ENCODE measurements at regions not wholly inside any gene's neighbourhood (a gene's known extent, or its start where the extent isn't known, plus 50 kb on each side); places are given as distances from the start of the nearest gene placed in this dataset.

DNA sequence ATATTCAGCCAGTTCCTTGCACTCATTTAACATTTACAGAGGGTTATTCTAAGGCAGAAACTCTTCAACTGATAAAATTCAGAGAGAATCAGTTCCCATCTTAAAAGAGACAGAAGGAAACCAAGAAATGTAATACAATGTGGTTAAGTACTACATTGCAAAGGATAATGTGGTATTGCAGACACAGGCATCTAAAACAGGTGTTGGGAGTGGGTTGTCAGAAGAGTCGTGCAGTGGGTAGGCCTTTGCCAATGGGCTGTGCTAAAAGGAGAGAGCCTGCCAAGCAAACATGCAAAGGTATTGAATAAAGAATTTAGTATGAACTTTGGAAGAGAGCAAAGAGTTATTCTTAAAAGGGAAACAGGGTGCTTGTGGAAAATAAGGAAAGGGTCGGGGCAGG, 1044.4 kb upstream of the DIAPH2 start:
- ATAC-seq: no peak
- Histone ChIP-seq H3K27ac (no peak overlapping the region), H3K9me3 (no peaks in the 10 kb centered on the region), H3K4me3 (no peak overlapping the region), H3K27me3 (peaks cover 0 to 4% (median 0%) of the 10 kb centered on the region in 3 donors), H3K4me1 (no peaks in the 10 kb centered on the region), H3K36me3 (no peaks in the 10 kb centered on the region)
- TF ChIP-seq POLR2A (IDR thresholded peaks at IDR 0.05): no peak
- TF ChIP-seq, protein P1, sequence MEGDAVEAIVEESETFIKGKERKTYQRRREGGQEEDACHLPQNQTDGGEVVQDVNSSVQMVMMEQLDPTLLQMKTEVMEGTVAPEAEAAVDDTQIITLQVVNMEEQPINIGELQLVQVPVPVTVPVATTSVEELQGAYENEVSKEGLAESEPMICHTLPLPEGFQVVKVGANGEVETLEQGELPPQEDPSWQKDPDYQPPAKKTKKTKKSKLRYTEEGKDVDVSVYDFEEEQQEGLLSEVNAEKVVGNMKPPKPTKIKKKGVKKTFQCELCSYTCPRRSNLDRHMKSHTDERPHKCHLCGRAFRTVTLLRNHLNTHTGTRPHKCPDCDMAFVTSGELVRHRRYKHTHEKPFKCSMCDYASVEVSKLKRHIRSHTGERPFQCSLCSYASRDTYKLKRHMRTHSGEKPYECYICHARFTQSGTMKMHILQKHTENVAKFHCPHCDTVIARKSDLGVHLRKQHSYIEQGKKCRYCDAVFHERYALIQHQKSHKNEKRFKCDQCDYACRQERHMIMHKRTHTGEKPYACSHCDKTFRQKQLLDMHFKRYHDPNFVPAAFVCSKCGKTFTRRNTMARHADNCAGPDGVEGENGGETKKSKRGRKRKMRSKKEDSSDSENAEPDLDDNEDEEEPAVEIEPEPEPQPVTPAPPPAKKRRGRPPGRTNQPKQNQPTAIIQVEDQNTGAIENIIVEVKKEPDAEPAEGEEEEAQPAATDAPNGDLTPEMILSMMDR (IDR thresholded peaks at IDR 0.05 in 4 of 5, conservative IDR thresholded peaks at IDR 0.05 in 1 of 5): no peak
- intact Hi-C loops (cut with DNase I; ENCODE audit: low total_unique reads): no loop called here
- in situ Hi-C loops (cut with MboI; ENCODE audit: low sequenced_read_pairs in 4 of 4): no loop called here
- no peak for DNase-seq

DNA sequence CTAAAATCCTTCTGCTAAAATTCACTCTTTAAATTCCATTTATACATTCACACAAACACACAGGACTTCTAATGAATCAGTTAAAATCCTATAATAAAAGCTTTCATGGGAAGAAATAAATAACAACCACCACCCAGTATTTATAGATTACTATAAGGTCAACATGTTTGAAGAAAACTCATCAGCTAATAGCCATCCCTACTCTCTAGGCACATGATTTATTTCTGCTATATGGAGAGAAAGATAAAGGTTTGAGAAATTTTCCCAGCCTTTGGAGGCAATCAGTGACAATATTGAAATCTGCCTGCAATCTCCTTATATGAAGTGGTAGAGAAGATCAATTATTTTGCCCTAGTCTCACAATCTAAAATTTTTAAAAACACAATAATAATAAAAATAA, 1038.9 kb upstream of the DIAPH2 start:
- in situ Hi-C loops (cut with MboI; ENCODE audit: low sequenced_read_pairs in 4 of 4): no loop called here
- no peak for ATAC-seq
- H3K4me3 ChIP-seq: no peak overlapping the region

DNA sequence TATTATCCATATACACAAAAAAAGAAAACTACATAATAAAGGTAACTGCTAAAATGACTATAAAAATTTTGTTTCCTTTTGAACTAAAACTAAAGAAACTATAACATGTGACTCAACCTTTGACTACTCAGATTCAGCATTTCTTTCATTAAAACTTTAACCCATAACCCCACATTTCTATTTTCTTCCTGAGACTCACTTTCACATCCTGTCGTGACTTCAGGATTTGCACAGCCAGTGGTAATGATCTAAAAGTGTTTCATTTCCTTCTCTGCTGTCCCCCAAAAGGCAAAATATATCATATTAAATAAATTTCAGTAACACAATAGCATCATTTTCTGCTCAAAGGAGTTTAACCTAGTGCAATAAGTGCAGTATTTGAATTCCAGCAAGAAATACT, 1022.4 kb upstream of the DIAPH2 start:
- intact Hi-C loops (cut with DNase I; ENCODE audit: low total_unique reads) (no loop called here), in situ Hi-C loops (cut with MboI; ENCODE audit: low sequenced_read_pairs in 4 of 4) (no loop called here)
- H3K9me3 ChIP-seq: no peaks in the 10 kb centered on the region
- DNase-seq (no peak), ATAC-seq (no peak)
- no peak overlapping the region for H3K27ac ChIP-seq
- H3K27me3 ChIP-seq: peaks cover 0 to 2% (median 0%) of the 10 kb centered on the region in 3 donors
- TF ChIP-seq, protein P1 (IDR thresholded peaks at IDR 0.05 in 4 of 5, conservative IDR thresholded peaks at IDR 0.05 in 1 of 5): no peak
- no peak for TF ChIP-seq POLR2A (IDR thresholded peaks at IDR 0.05)
- no peak overlapping the region for H3K4me3 ChIP-seq
- no peaks in the 10 kb centered on the region for H3K36me3 ChIP-seq
- no peaks in the 10 kb centered on the region for H3K4me1 ChIP-seq

More for the DNA sequence above, 1038.9 kb upstream of the DIAPH2 start:
- no peak for DNase-seq
- Histone ChIP-seq H3K27ac (no peak overlapping the region), H3K27me3 (no peaks in the 10 kb centered on the region), H3K9me3 (no peaks in the 10 kb centered on the region), H3K36me3 (no peaks in the 10 kb centered on the region), H3K4me1 (no peaks in the 10 kb centered on the region)
- TF ChIP-seq POLR2A (IDR thresholded peaks at IDR 0.05): no peak
- TF ChIP-seq, protein P1 (IDR thresholded peaks at IDR 0.05 in 4 of 5, conservative IDR thresholded peaks at IDR 0.05 in 1 of 5): no peak
- intact Hi-C loops (cut with DNase I; ENCODE audit: low total_unique reads): no loop called here

DNA sequence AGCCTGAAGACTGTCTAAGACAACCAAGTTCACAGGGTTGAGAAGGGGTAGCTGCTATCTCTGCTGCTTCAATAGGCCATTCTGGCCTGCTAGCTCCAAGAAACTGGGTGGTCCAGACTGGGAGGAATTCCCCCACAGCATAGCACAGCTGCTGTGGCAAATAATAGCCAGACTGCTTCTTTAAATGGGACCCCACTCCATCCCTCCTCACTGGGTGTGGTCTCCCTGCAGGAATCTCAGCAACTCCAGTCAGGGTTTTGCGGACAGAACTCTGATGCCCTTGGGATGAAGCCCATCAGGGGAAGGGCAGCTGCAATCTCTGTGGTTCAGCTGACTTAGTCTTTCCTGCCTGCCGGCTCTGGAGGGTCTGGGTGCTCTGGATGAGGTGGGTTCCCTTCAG, 1018.6 kb upstream of the DIAPH2 start:
- H3K36me3 ChIP-seq: no peaks in the 10 kb centered on the region
- DNase-seq (no peak), ATAC-seq (no peak)
- no peak for TF ChIP-seq POLR2A (IDR thresholded peaks at IDR 0.05)
- TF ChIP-seq, protein P1 (IDR thresholded peaks at IDR 0.05 in 4 of 5, conservative IDR thresholded peaks at IDR 0.05 in 1 of 5): no peak
- no peak overlapping the region for H3K4me3 ChIP-seq
- no peak overlapping the region for H3K27ac ChIP-seq
- H3K27me3 ChIP-seq: peaks cover 0 to 5% (median 0%) of the 10 kb centered on the region in 3 donors
- in situ Hi-C loops (cut with MboI; ENCODE audit: low sequenced_read_pairs in 4 of 4) (no loop called here), intact Hi-C loops (cut with DNase I; ENCODE audit: low total_unique reads) (no loop called here)
- no peaks in the 10 kb centered on the region for H3K4me1 ChIP-seq
- no peaks in the 10 kb centered on the region for H3K9me3 ChIP-seq

DNA sequence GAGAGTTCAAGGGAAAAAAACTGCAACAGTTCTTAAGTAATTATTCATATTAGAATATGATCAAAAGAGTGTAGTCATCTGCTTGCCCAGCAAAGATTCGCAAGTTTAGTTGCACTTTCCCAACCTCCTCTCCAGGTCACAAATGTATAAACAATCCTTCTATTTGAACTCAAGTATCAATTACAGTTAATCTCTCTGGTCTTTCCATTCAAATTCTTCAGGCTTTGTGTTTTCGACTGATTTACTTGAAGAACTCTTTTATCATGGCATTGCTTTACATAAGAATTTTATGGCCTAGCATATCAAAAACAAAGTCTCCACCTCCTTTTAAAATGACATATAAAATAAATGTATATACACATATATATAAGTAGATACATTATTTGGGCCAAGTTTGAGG, 1009.6 kb upstream of the DIAPH2 start:
- no peaks in the 10 kb centered on the region for H3K9me3 ChIP-seq
- no peak overlapping the region for H3K27ac ChIP-seq
- no peaks in the 10 kb centered on the region for H3K4me1 ChIP-seq
- H3K27me3 ChIP-seq: no peaks in the 10 kb centered on the region
- intact Hi-C loops (cut with DNase I; ENCODE audit: low total_unique reads): no loop called here
- H3K36me3 ChIP-seq: no peaks in the 10 kb centered on the region
- ATAC-seq (no peak), DNase-seq (no peak)
- H3K4me3 ChIP-seq: no peak overlapping the region
- in situ Hi-C loops (cut with MboI; ENCODE audit: low sequenced_read_pairs in 4 of 4): no loop called here
- TF ChIP-seq, protein P1 (IDR thresholded peaks at IDR 0.05 in 4 of 5, conservative IDR thresholded peaks at IDR 0.05 in 1 of 5): no peak
- no peak for TF ChIP-seq POLR2A (IDR thresholded peaks at IDR 0.05)
